ENCODE measurements at regions not wholly inside any gene's neighbourhood (a gene's known extent, or its start where the extent isn't known, plus 50 kb on each side); places are given as distances from the start of the nearest gene placed in this dataset.

- Histone ChIP-seq H3K27me3 (replicated peaks in 1 of 4; ENCODE audit: control extremely low read depth in 1 of 4, control insufficient read depth in 3 of 4, insufficient read depth in 4 of 4, low read length in 3 of 4) (peaks cover 0 to 31% (median 22%) of the 10 kb centered on the region in 4 experiments), H3K27ac (ENCODE audit: low read length in 2 of 2) (no peak overlapping the region), H3K9me3 (ENCODE audit: control extremely low read depth in 1 of 3, control insufficient read depth in 2 of 3, insufficient read depth in 1 of 3, low read length in 2 of 3) (no peaks in the 10 kb centered on the region), H3K36me3 (replicated peaks in 1 of 2; ENCODE audit: control extremely low read depth in 1 of 2, control insufficient read depth in 1 of 2, extremely low read depth in 1 of 2, insufficient read depth in 2 of 2, low read length in 1 of 2) (no peaks in the 10 kb centered on the region), H4K20me1 (ENCODE audit: control insufficient read depth, insufficient read depth, low read length, poor library complexity, severe bottlenecking) (no peaks in the 10 kb centered on the region), H3K4me3 (ENCODE audit: control extremely low read depth in 1 of 5, extremely low read depth in 1 of 5, insufficient read depth in 1 of 5, low read depth in 2 of 5, low read length in 4 of 5) (peak overlapping the region in 4 of 5 experiments; percentile 27 to 60 (median 40)), H3K79me2 (ENCODE audit: control insufficient read depth, insufficient read depth, low read length) (no peaks in the 10 kb centered on the region), H3K4me1 (ENCODE audit: control insufficient read depth in 2 of 2, insufficient read depth in 2 of 2, low read length in 2 of 2) (peaks cover 12 to 17% of the 10 kb centered on the region in 2 donors), H2AFZ (ENCODE audit: insufficient read depth, low read depth, low read length, poor library complexity, severe bottlenecking) (peak overlapping the region; percentile 78), H3K4me2 (replicated peaks; ENCODE audit: low read depth, low read length, poor library complexity, severe bottlenecking) (peak overlapping the region; percentile 81), H3K9ac (ENCODE audit: low read length) (peak overlapping the region; percentile 60)
- ATAC-seq (ENCODE audit: low read depth) (no peak), DNase-seq (peak; percentile 12)
- H3K4me3 Mint-ChIP-seq, result peak overlapping the region; percentile 84
- intact Hi-C loops (cut with micrococcal nuclease), result no loop called here
- no peaks in the 10 kb centered on the region for H3K9me3 Mint-ChIP-seq (ENCODE audit: insufficient read depth)
- TF ChIP-seq EZH2 (IDR thresholded peaks at IDR 0.05; ENCODE audit: borderline replicate concordance, insufficient read depth, low read depth, low read length, poor library complexity, severe bottlenecking), result no peak
- TF ChIP-seq, protein P1, sequence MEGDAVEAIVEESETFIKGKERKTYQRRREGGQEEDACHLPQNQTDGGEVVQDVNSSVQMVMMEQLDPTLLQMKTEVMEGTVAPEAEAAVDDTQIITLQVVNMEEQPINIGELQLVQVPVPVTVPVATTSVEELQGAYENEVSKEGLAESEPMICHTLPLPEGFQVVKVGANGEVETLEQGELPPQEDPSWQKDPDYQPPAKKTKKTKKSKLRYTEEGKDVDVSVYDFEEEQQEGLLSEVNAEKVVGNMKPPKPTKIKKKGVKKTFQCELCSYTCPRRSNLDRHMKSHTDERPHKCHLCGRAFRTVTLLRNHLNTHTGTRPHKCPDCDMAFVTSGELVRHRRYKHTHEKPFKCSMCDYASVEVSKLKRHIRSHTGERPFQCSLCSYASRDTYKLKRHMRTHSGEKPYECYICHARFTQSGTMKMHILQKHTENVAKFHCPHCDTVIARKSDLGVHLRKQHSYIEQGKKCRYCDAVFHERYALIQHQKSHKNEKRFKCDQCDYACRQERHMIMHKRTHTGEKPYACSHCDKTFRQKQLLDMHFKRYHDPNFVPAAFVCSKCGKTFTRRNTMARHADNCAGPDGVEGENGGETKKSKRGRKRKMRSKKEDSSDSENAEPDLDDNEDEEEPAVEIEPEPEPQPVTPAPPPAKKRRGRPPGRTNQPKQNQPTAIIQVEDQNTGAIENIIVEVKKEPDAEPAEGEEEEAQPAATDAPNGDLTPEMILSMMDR (IDR thresholded peaks at IDR 0.05), result no peak
- ChIA-PET POLR2A (no interaction called here), CTCF (interaction anchor here (1.7 kb wide), 1 partner anchor 227 kb away, joined by 3 read pairs; no protein-coding TSS in a partner anchor)
- peaks cover 20% of the 10 kb centered on the region for H3K4me1 Mint-ChIP-seq
- whole genome bisulfite sequencing (ENCODE audit: insufficient coverage), result 5% methylated on average over 58 of the region's 65 CpGs
- H3K27me3 Mint-ChIP-seq, result peaks cover 66% of the 10 kb centered on the region
- no peak overlapping the region for H3K27ac Mint-ChIP-seq
Observed at GRCh38 chr2:172234716-172235691, 132.3 kb upstream of the DLX2 start.
